Endothelial cell of umbilical vein (primary cell): ENCODE measurements at regions not wholly inside any gene's neighbourhood (a gene's known extent, or its start where the extent isn't known, plus 50 kb on each side); places are given as distances from the start of the nearest gene placed in this dataset.

Source experiments
- BruUV-seq: library from RNA; stranded (reverse); fragments of 400-500 nt; replicated peaks from 2 replicates; lab custom pipeline; 2021; lab: Mats Ljungman, UMichigan
- CTCF ChIA-PET: fragments of 300-600, 350-600 bp; sonication (Branson Sonifier 250); formaldehyde crosslinking; loops from one replicate; lab custom pipeline; 2021; ENCODE audit warnings: antibody characterized with exemption, inconsistent platforms; lab: Charles Lee
- POLR2A ChIA-PET: fragments of 300-600, 350-600 bp; sonication (Branson Sonifier 250); formaldehyde crosslinking; loops from one replicate; lab custom pipeline; 2021; ENCODE audit warnings: antibody characterized with exemption, inconsistent platforms; lab: Charles Lee
- DNase-seq: peaks from one replicate; pipeline ENCODE4 v3.0.0-alpha.2; 2011; ENCODE audit warnings: low read depth, low spot score
- FAIRE-seq: peaks from 2 replicates; lab custom pipeline; 2011; peaks lifted over from hg19 to GRCh38; lab: Jason Lieb, UNC
- H2AFZ ChIP-seq: 2 replicates; pipeline ENCODE4 v1.6.0; 2012; ENCODE audit warnings: low read depth, low read length, control low read depth, inconsistent platforms
- H3K27ac ChIP-seq: 2 replicates; pipeline ENCODE4 v1.5.1; 2011; ENCODE audit warnings: low read depth, mild to moderate bottlenecking, control low read depth, low read length, moderate library complexity; ENCODE audit not compliant: insufficient read depth
- H3K27me3 ChIP-seq, 2 experiments: 2 replicates each; pipeline versions ENCODE4 v1.6.0 to v1.6.1; 2011; ENCODE audit warnings: low read length in 2 of 2, mixed read lengths in 1 of 2; ENCODE audit not compliant: control insufficient read depth in 2 of 2, insufficient read depth in 2 of 2
- H3K36me3 ChIP-seq, 2 experiments: 2 replicates in 1 of 2; 3 replicates in 1 of 2; pipeline ENCODE4 v1.5.1; 2011; ENCODE audit warnings: low read length in 2 of 2, mild to moderate bottlenecking in 1 of 2, moderate library complexity in 1 of 2; ENCODE audit not compliant: control insufficient read depth in 2 of 2, insufficient read depth in 2 of 2; ENCODE audit errors: extremely low read depth in 1 of 2
- H3K4me1 ChIP-seq: 3 replicates; pipeline ENCODE4 v1.5.1; 2011; ENCODE audit warnings: mild to moderate bottlenecking, low read length; ENCODE audit not compliant: control insufficient read depth, insufficient read depth; ENCODE audit errors: extremely low read depth
- H3K4me2 ChIP-seq: 2 replicates; pipeline ENCODE4 v1.6.1; 2011; ENCODE audit warnings: low read length, control low read depth, mixed read lengths; ENCODE audit not compliant: insufficient read depth
- H3K4me3 ChIP-seq, 3 experiments: fragments of 200-600 bp in 1 of 3; sonication (generic), shearing (Covaris generic) in 1 of 3; replicated peaks in 1 of 3; 2 replicates each; pipeline ENCODE4 v1.5.1; 2011 to 2016; ENCODE audit warnings: control low read depth in 3 of 3, low read length in 3 of 3, mild to moderate bottlenecking in 2 of 3, inconsistent platforms in 1 of 3, low read depth in 1 of 3, moderate library complexity in 1 of 3; ENCODE audit not compliant: insufficient read depth in 1 of 3
- H3K79me2 ChIP-seq: 2 replicates; pipeline ENCODE4 v1.6.0; 2012; ENCODE audit warnings: low read length, inconsistent platforms; ENCODE audit not compliant: control insufficient read depth, insufficient read depth
- H3K9ac ChIP-seq: replicated peaks from 2 replicates; pipeline ENCODE3; 2011; ENCODE audit warnings: low read length, control low read depth; ENCODE audit not compliant: insufficient read depth; ENCODE audit errors: extremely low read depth
- H3K9me1 ChIP-seq: replicated peaks from 3 replicates; pipeline ENCODE4 v1.6.0; 2011; ENCODE audit warnings: mild to moderate bottlenecking, low read length; ENCODE audit not compliant: control insufficient read depth, insufficient read depth; ENCODE audit errors: extremely low read depth
- H3K9me3 ChIP-seq: replicated peaks from 2 replicates; pipeline ENCODE4 v1.5.1; 2012; ENCODE audit warnings: low read length, inconsistent platforms; ENCODE audit not compliant: control insufficient read depth, insufficient read depth
- H4K20me1 ChIP-seq: replicated peaks from 2 replicates; pipeline ENCODE3; 2011; ENCODE audit warnings: mild to moderate bottlenecking, low read length; ENCODE audit not compliant: control insufficient read depth, insufficient read depth; ENCODE audit errors: extremely low read depth
- CTCF ChIP-seq, 2 donors: IDR thresholded peaks; 1 replicate in 1 of 2; 2 replicates in 1 of 2; pipeline ENCODE4 v1.5.1; 2011; ENCODE audit warnings: low read length in 2 of 2, mild to moderate bottlenecking in 2 of 2, moderate library complexity in 2 of 2, control low read depth in 1 of 2, inconsistent platforms in 1 of 2, low read depth in 1 of 2; ENCODE audit not compliant: insufficient read depth in 1 of 2; ENCODE audit errors: extremely low read depth in 1 of 2
- EZH2 ChIP-seq: IDR thresholded peaks from 2 replicates; pipeline ENCODE4 v1.6.1; 2012; ENCODE audit warnings: borderline replicate concordance, low read depth, mild to moderate bottlenecking, moderate library complexity, low read length, inconsistent platforms; ENCODE audit not compliant: severe bottlenecking
- FOS ChIP-seq: IDR thresholded peaks from 2 replicates; pipeline ENCODE4 v1.6.1; 2011; ENCODE audit warnings: mild to moderate bottlenecking, low read length, moderate library complexity, borderline replicate concordance; ENCODE audit not compliant: insufficient read depth
- GATA2 ChIP-seq: IDR thresholded peaks from 2 replicates; pipeline ENCODE4 v1.7.0; 2011; ENCODE audit warnings: low read depth, mild to moderate bottlenecking, moderate library complexity, mixed read lengths, low read length; ENCODE audit not compliant: insufficient read length, insufficient read depth
- JUN ChIP-seq: IDR thresholded peaks from 2 replicates; pipeline ENCODE4 v1.6.1; 2011; ENCODE audit warnings: borderline replicate concordance, low read depth; ENCODE audit not compliant: insufficient read length, insufficient read depth
- MAX ChIP-seq: IDR thresholded peaks from 2 replicates; pipeline ENCODE4 v1.6.1; 2011; ENCODE audit not compliant: insufficient read depth, insufficient read length
- MYC ChIP-seq: IDR thresholded peaks from one replicate; pipeline ENCODE4 v1.6.1; 2011; ENCODE audit warnings: mild to moderate bottlenecking, low read depth, low read length
- POLR2A ChIP-seq: IDR thresholded peaks from 2 replicates; pipeline ENCODE4 v1.6.1; 2012; ENCODE audit warnings: low read depth, mild to moderate bottlenecking, control low read depth, low read length
- POLR2AphosphoS5 ChIP-seq: IDR thresholded peaks from 2 replicates; pipeline ENCODE4 v1.6.1; 2012; ENCODE audit warnings: low read depth, mild to moderate bottlenecking, control low read depth, low read length, moderate library complexity; ENCODE audit not compliant: insufficient read depth
- dilution Hi-C: fragments of 300-500 bp; cut with MboI; formaldehyde crosslinking; loops from one replicate; pipeline ENCODE4 v1.15.0; 2019; ENCODE audit warnings: low sequenced_read_pairs; ENCODE audit not compliant: extremely low pct_ligation_motif_present
- intact Hi-C: fragments of 100-400 bp; cut with micrococcal nuclease; formaldehyde crosslinking; loops from one replicate; pipeline ENCODE4 v1.10.0; 2022

GRCh38 chr22:47793304-47794101, 1031.1 kb downstream of the TBC1D22A start:
- DNase-seq (no peak), FAIRE-seq (no peak)
- intact Hi-C loops (no loop called here), dilution Hi-C loops (no loop called here)
- Histone ChIP-seq H3K9ac (no peak overlapping the region), H3K4me2 (no peak overlapping the region), H3K36me3 (no peaks in the 10 kb centered on the region), H3K27me3 (no peaks in the 10 kb centered on the region), H3K4me3 (no peak overlapping the region), H3K79me2 (no peaks in the 10 kb centered on the region), H3K27ac (no peak overlapping the region), H3K4me1 (no peaks in the 10 kb centered on the region), H3K9me3 (peaks cover 4% of the 10 kb centered on the region), H2AFZ (no peak overlapping the region), H3K9me1 (no peaks in the 10 kb centered on the region), H4K20me1 (no peaks in the 10 kb centered on the region)
- ChIA-PET POLR2A (no interaction called here), CTCF (no interaction called here)
- BruUV-seq: no TSS peak
- TF ChIP-seq MAX (no peak), CTCF (IDR thresholded peaks at IDR 0.05; ENCODE audit: extremely low read depth in 1 of 2, insufficient read depth in 1 of 2, low read depth in 1 of 2, low read length in 2 of 2) (no peak), JUN (no peak), EZH2 (no peak), MYC (no peak), POLR2A (no peak), POLR2AphosphoS5 (no peak), FOS (no peak), GATA2 (no peak)
